Activated CD8-positive, alpha-beta T cell treated with anti-CD3 and anti-CD28 coated beads, Interleukin-2, amount 10 ng/mL, durations not matched to agents 7 days and 5 days (primary cell): ENCODE measurements at regions not wholly inside any gene's neighbourhood (a gene's known extent, or its start where the extent isn't known, plus 50 kb on each side); places are given as distances from the start of the nearest gene placed in this dataset.
"Not testable (repeated sequence)": the region's sequence is repeated elsewhere in the genome, so short reads cannot be mapped to it uniquely, and the experiment has no call there.

Experiments
- ATAC-seq: fragments of 150-1000 bp; cut with Tn5 transposase; one replicate; pipeline ENCODE4 v1.10.0; 2021; ENCODE audit warnings: moderate library complexity
- CTCF ChIA-PET: fragments of 350-600 bp; sonication (Branson Sonifier 250); formaldehyde crosslinking; loops from one replicate; lab custom pipeline; 2021; ENCODE audit warnings: antibody characterized with exemption; lab: Charles Lee
- POLR2A ChIA-PET: fragments of 350-600 bp; sonication (Branson Sonifier 250); formaldehyde crosslinking; loops from one replicate; lab custom pipeline; 2021; ENCODE audit warnings: antibody characterized with exemption; lab: Charles Lee
- DNase-seq: peaks from one replicate; pipeline ENCODE4 v3.0.0-alpha.2; 2020
- H3K27ac Mint-ChIP-seq: one replicate; pipeline ENCODE4 v1.8.0; 2021; ENCODE audit warnings: mild to moderate bottlenecking, mixed read lengths
- H3K27me3 Mint-ChIP-seq: one replicate; pipeline ENCODE4 v1.8.0; 2021; ENCODE audit warnings: low read depth, mixed read lengths
- H3K36me3 Mint-ChIP-seq: one replicate; pipeline ENCODE4 v1.8.0; 2021; ENCODE audit warnings: low read depth, mixed read lengths
- H3K4me1 Mint-ChIP-seq: one replicate; pipeline ENCODE4 v1.8.0; 2021; ENCODE audit warnings: low read depth, mixed read lengths
- H3K4me3 Mint-ChIP-seq: one replicate; pipeline ENCODE4 v1.8.0; 2021; ENCODE audit warnings: mild to moderate bottlenecking, mixed read lengths
- H3K9me3 Mint-ChIP-seq: one replicate; pipeline ENCODE4 v1.8.0; 2022; ENCODE audit warnings: mixed read lengths; ENCODE audit not compliant: insufficient read depth

DNA sequence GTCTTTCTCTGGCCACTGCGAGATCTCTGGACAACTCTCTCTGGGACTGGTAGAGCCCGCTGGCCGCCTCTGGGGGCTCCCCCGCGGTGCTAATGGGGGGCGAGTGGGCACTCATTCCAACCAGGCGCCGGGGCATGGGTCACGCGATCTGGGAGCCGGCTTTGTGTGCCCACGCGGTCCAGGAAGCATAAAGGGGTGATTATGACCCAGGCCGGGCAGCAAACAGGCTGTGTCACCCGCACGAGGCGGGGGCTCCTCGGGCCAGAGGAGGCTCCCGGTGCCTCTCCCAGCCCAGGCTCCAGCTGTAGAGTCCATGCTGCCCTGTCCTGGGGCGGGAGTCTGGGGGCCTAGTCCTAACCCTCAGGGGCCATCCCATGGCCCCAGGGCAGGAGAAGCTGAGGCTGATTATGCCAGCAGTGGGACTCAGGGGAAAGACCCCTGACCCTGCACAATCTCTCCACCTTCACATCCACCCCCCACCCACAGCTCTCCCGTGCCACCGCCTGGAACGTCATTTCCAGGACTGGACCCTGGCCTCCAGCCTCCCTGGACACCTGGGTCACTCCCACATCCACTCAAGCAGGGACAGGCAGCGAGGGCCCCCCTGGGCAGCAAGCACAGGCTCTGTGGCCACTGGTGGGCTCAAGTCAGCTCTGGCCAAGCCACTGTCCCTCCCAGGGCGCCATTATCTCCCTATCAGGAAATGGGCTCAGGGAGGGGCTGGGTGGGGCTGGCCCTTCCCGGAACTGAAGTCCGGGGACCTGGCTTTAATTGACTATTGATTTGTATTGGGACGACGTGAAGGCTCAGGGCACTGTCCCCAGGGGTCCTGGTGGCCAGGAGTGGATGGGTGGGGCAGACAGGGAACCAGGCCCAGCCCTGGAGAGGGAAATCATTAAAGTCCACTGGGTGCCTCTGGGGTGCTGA, 50.0 kb downstream of the PTPRS start:
- H3K36me3 Mint-ChIP-seq = no peaks in the 10 kb centered on the region
- no peaks in the 10 kb centered on the region for H3K9me3 Mint-ChIP-seq
- POLR2A ChIA-PET = no interaction called here
- H3K27me3 Mint-ChIP-seq = peaks cover 17% of the 10 kb centered on the region
- H3K4me3 Mint-ChIP-seq = no peak overlapping the region
- CTCF ChIA-PET = no interaction called here
- no peak for ATAC-seq
- no peaks in the 10 kb centered on the region for H3K4me1 Mint-ChIP-seq
- no peak overlapping the region for H3K27ac Mint-ChIP-seq
- DNase-seq = no peak

GRCh38 chr19:5289060-5289990, 51.3 kb downstream of the PTPRS start:
- no peaks in the 10 kb centered on the region for H3K9me3 Mint-ChIP-seq
- ChIA-PET CTCF (no interaction called here), POLR2A (no interaction called here)
- no peak overlapping the region for H3K27ac Mint-ChIP-seq
- ATAC-seq = no peak
- H3K27me3 Mint-ChIP-seq = peaks cover 13% of the 10 kb centered on the region
- DNase-seq = no peak
- no peaks in the 10 kb centered on the region for H3K36me3 Mint-ChIP-seq
- H3K4me3 Mint-ChIP-seq = no peak overlapping the region
- no peaks in the 10 kb centered on the region for H3K4me1 Mint-ChIP-seq

DNA sequence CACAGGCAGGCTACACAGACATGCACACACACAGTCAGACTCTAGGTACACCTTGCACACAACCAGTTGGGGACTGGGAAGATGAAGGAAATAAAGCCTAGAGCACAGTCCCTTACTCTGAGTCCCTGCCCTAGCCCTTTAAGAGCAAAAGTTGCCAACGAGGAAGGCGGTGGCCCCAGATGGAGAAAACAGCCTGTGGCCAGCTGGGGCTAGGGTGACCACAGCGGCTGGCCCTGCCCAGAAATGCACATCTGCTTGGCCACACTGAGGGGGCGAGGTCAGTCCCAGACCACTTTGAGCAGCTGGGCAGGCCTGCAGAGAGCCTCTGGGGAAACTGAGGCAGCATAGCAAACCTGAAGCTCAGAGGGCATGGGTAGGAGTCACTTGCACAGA, 52.3 kb downstream of the PTPRS start:
- ChIA-PET CTCF (no interaction called here), POLR2A (no interaction called here)
- DNase-seq = no peak
- H3K9me3 Mint-ChIP-seq = no peaks in the 10 kb centered on the region
- no peak for ATAC-seq
- no peak overlapping the region for H3K27ac Mint-ChIP-seq
- H3K4me3 Mint-ChIP-seq = no peak overlapping the region
- H3K36me3 Mint-ChIP-seq = no peaks in the 10 kb centered on the region
- peaks cover 9% of the 10 kb centered on the region for H3K27me3 Mint-ChIP-seq
- no peaks in the 10 kb centered on the region for H3K4me1 Mint-ChIP-seq

DNA sequence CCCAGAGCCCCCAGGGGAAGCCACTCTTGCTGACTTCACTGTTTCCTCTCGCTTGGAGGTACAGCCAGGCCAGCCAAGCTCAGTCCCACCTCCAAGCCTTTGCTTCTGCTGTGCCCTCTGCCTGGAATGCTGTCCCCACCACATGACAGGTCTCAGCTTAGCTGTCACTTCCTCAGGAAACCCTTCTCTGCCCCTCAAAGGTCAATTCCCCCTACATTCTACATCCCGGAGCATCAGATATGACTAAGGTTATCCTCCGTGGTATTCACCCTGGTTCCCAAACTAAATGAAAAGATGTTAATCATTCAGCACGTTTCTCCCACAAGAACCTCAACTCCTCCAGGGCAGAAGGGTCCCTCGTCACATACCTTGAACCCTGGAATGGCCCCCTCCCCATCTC, 53.5 kb downstream of the PTPRS start:
- ChIA-PET POLR2A (interaction anchor here (0.6 kb wide), 1 partner anchor 42 kb away, joined by 4 read pairs; no protein-coding TSS in a partner anchor), CTCF (no interaction called here)
- H3K9me3 Mint-ChIP-seq = no peaks in the 10 kb centered on the region
- no peak overlapping the region for H3K27ac Mint-ChIP-seq
- H3K27me3 Mint-ChIP-seq = peaks cover 7% of the 10 kb centered on the region
- ATAC-seq (no peak), DNase-seq (no peak)
- H3K36me3 Mint-ChIP-seq = no peaks in the 10 kb centered on the region
- H3K4me3 Mint-ChIP-seq = no peak overlapping the region
- no peaks in the 10 kb centered on the region for H3K4me1 Mint-ChIP-seq

DNA sequence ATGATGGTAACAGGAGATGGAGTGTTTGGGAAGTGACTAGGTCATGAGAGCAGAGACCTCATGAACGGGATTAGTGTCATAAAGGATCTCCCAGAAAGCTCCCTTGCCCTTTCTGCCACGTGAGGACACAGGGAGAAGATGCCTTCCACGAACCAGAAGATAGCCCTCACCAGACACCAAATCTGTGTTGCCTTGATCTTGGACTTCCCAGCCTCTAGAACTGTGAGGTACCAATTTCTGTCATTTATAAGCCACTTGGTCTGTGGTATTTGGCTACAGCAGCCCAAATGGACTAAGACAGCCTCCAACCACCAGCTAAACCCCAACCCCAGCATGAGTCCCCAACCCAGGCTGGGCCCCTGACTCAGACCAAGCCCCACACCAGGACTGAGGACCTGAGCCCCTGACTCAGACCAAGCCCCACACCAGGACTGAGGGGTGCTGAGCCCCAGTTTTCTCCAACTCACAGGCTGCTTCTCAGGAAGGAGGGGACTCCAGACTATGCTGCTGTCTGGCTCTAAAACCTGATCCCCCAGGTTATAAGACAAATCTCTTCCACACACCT, 54.1 kb downstream of the PTPRS start:
- Mint-ChIP-seq H3K27ac (no peak overlapping the region), H3K4me1 (no peaks in the 10 kb centered on the region), H3K27me3 (peaks cover 2% of the 10 kb centered on the region), H3K36me3 (no peaks in the 10 kb centered on the region), H3K9me3 (no peaks in the 10 kb centered on the region), H3K4me3 (no peak overlapping the region)
- ATAC-seq = no peak
- no peak for DNase-seq
- POLR2A ChIA-PET = no interaction called here
- CTCF ChIA-PET = no interaction called here

DNA sequence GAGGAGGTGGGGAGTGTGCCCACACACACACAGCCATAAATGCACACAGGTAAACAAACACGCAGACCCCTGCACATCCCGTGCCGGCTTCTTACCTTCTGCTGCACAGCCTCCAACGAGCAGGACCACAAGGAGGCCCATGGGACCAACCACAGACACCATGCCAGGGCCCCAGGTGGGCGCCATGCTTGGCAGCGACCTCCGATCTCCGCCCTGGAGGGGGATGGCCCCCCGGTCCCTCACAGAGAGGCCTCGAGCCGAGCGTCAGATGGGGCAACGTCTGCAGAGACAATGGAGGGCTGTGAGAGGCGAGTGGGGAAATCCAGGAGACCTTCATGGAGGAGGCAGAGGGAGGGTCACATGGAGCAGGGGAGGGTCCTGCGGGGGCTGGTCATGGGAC, 54.7 kb downstream of the PTPRS start:
- no peaks in the 10 kb centered on the region for H3K36me3 Mint-ChIP-seq
- ChIA-PET POLR2A (no interaction called here), CTCF (no interaction called here)
- no peak overlapping the region for H3K4me3 Mint-ChIP-seq
- H3K9me3 Mint-ChIP-seq = no peaks in the 10 kb centered on the region
- no peak for ATAC-seq
- no peaks in the 10 kb centered on the region for H3K27me3 Mint-ChIP-seq
- no peak overlapping the region for H3K27ac Mint-ChIP-seq
- H3K4me1 Mint-ChIP-seq = no peaks in the 10 kb centered on the region
- DNase-seq = no peak

DNA sequence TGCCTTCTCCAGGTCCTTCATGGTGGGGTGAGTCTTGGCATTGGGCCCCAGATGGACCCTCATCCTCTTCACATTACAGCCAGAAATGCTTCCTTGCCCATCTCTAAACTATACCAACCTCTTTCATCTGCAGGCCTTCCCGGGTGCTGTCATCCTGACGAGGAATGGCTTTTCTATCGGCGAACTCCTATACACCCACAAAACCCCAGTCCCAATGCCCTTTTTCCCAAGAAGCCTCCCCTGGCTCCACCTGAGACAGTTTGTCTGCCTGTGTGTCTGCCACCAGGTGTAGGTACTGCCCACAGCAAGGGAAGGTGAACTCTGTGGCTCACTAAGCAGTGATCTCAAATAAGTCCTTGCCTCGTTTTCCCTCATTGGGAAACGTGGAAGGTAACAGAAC, 55.3 kb downstream of the PTPRS start:
- POLR2A ChIA-PET = no interaction called here
- no peak overlapping the region for H3K4me3 Mint-ChIP-seq
- no peak overlapping the region for H3K27ac Mint-ChIP-seq
- no peak for DNase-seq
- CTCF ChIA-PET = no interaction called here
- no peaks in the 10 kb centered on the region for H3K9me3 Mint-ChIP-seq
- no peaks in the 10 kb centered on the region for H3K4me1 Mint-ChIP-seq
- no peak for ATAC-seq
- no peaks in the 10 kb centered on the region for H3K36me3 Mint-ChIP-seq
- no peaks in the 10 kb centered on the region for H3K27me3 Mint-ChIP-seq

DNA sequence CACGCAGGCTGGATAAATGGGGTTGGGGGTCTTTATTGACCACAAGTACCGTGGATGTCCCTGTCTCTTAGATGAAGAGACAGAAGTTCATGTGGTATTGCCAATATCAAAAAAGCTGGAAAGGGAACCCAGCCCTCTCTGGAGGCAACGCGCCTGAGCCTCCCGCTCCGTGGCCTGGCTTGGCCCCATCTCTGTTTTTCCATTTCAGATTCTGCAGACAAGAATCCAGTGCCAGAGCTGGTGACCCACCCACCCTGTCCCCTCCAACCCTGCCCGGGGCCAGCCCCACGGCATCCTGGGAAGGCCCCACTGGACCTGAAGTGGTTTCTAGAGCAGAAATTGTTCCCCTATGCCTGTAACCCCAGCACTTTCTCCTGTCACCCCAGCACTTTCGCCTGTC, 57.7 kb downstream of the PTPRS start:
- no peak overlapping the region for H3K4me3 Mint-ChIP-seq
- ChIA-PET CTCF (no interaction called here), POLR2A (no interaction called here)
- no peak for ATAC-seq
- no peak for DNase-seq
- H3K36me3 Mint-ChIP-seq = no peaks in the 10 kb centered on the region
- H3K27me3 Mint-ChIP-seq = no peaks in the 10 kb centered on the region
- no peak overlapping the region for H3K27ac Mint-ChIP-seq
- no peaks in the 10 kb centered on the region for H3K4me1 Mint-ChIP-seq
- H3K9me3 Mint-ChIP-seq = no peaks in the 10 kb centered on the region

DNA sequence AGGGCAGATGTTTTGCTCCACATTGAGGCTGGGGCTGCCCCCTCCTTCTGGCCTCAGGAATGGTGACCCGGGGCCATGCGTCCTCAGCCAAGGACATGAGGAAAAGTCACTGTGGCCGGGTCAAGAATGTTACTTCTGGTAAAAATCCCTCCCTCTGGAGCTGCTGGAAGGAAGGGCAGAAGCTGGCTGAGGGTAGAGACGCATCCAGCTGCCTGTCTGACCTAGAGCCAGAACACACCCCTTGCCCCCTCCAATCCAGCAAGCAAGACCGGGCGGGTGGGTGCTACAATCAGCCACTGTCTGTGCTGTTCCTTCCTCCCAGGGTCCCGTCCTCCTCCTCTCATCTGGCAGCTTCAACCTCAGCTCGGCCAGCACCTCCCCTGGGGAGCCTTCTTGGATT, 59.0 kb downstream of the PTPRS start:
- no peak overlapping the region for H3K27ac Mint-ChIP-seq
- ATAC-seq (no peak), DNase-seq (no peak)
- ChIA-PET POLR2A (no interaction called here), CTCF (no interaction called here)
- H3K4me1 Mint-ChIP-seq = no peaks in the 10 kb centered on the region
- H3K36me3 Mint-ChIP-seq = no peaks in the 10 kb centered on the region
- no peaks in the 10 kb centered on the region for H3K27me3 Mint-ChIP-seq
- no peaks in the 10 kb centered on the region for H3K9me3 Mint-ChIP-seq
- H3K4me3 Mint-ChIP-seq = no peak overlapping the region

GRCh38 chr19:5275668-5276067, 64.9 kb downstream of the PTPRS start:
- H3K4me3 Mint-ChIP-seq, POLR2A ChIA-PET, H3K36me3 Mint-ChIP-seq, DNase-seq, CTCF ChIA-PET, H3K9me3 Mint-ChIP-seq, ATAC-seq, H3K27me3 Mint-ChIP-seq, H3K4me1 Mint-ChIP-seq, H3K27ac Mint-ChIP-seq: not testable (repeated sequence)

DNA sequence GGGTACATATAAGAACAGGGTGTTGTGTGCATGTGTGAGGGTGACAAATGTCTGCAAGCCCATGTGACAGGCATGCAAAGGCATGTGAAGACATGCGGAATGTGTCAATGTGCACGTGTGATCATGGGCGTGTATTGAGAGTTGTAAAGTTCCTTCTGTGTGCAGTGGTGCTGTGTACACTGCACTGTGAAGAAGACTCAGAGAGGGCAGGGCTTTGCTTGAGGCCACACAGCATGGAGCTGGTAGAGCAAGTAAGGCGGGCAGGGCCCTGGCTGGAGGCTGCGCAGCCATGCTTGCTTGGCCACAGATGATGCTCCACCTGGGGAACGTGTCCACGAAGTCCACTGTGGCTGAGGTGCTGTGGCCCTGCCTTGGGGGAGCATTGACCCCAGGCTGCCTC, 66.8 kb downstream of the PTPRS start:
- ChIA-PET POLR2A (no interaction called here), CTCF (no interaction called here)
- Mint-ChIP-seq H3K4me3 (no peak overlapping the region), H3K36me3 (no peaks in the 10 kb centered on the region), H3K9me3 (no peaks in the 10 kb centered on the region), H3K27ac (no peak overlapping the region), H3K4me1 (no peaks in the 10 kb centered on the region), H3K27me3 (no peaks in the 10 kb centered on the region)
- no peak for DNase-seq
- no peak for ATAC-seq

- Mint-ChIP-seq H3K4me3 (no peak overlapping the region), H3K27me3 (no peaks in the 10 kb centered on the region), H3K4me1 (no peaks in the 10 kb centered on the region), H3K36me3 (no peaks in the 10 kb centered on the region), H3K27ac (no peak overlapping the region), H3K9me3 (no peaks in the 10 kb centered on the region)
- ChIA-PET CTCF (interaction anchor here (1.3 kb wide), 1 partner anchor 40 kb away, joined by 3 read pairs; no protein-coding TSS in a partner anchor), POLR2A (no interaction called here)
- DNase-seq (no peak), ATAC-seq (no peak)
Observed at GRCh38 chr19:5271145-5271544, 69.5 kb downstream of the PTPRS start.
